Effector memory CD8-positive, alpha-beta T cell (primary cell): ENCODE measurements at regions not wholly inside any gene's neighbourhood (a gene's known extent, or its start where the extent isn't known, plus 50 kb on each side); places are given as distances from the start of the nearest gene placed in this dataset.
"Not testable (repeated sequence)": the region's sequence is repeated elsewhere in the genome, so short reads cannot be mapped to it uniquely, and the experiment has no call there.

Experiments used
- ATAC-seq: fragments of 150-1000 bp; cut with Tn5 transposase; replicated peaks from 2 replicates; pipeline ENCODE4 v1.10.0; 2021; ENCODE audit warnings: mild to moderate bottlenecking, moderate library complexity
- DNase-seq, 3 experiments: peaks; one replicate each; pipeline ENCODE4 v3.0.0; 2021
- H3K27ac Mint-ChIP-seq, 2 donors: one replicate each; pipeline ENCODE4 v1.8.0; 2022; ENCODE audit warnings: mild to moderate bottlenecking in 2 of 2, mixed read lengths in 2 of 2, moderate library complexity in 2 of 2
- H3K27me3 Mint-ChIP-seq, 2 donors: one replicate each; pipeline ENCODE4 v1.8.0; 2022; ENCODE audit warnings: mixed read lengths in 2 of 2
- H3K36me3 Mint-ChIP-seq: one replicate; pipeline ENCODE4 v1.8.0; 2022; ENCODE audit warnings: mild to moderate bottlenecking, moderate library complexity, mixed read lengths; ENCODE audit not compliant: insufficient read depth
- H3K4me1 Mint-ChIP-seq, 2 donors: one replicate each; pipeline ENCODE4 v1.8.0; 2022; ENCODE audit warnings: low read depth in 2 of 2, mixed read lengths in 2 of 2
- H3K4me3 Mint-ChIP-seq, 2 donors: one replicate each; pipeline ENCODE4 v1.8.0; 2022; ENCODE audit warnings: mild to moderate bottlenecking in 2 of 2, mixed read lengths in 2 of 2, moderate library complexity in 2 of 2
- H3K9me3 Mint-ChIP-seq, 2 donors: one replicate each; pipeline ENCODE4 v1.8.0; 2022; ENCODE audit warnings: mixed read lengths in 2 of 2

DNA sequence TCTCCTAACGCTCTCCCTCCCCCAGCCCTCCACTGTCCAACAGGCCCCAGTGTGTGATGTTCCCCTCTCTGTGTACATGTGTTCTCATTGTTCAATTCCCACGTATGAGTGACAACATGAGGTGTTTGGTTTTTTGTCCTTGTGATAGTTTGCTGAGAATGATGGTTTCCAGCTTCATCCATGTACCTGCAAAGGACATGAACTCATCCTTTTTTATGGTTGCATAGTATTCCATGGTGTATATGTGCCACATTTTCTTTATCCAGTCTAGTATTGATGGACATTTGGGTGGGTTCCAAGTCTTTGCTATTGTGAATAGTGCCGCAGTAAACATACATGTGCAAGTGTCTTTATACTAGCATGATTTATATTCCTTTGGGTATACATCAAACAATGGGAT lies 347.4 kb downstream of the MAGEE1 start:
- DNase-seq, H3K9me3 Mint-ChIP-seq, H3K4me1 Mint-ChIP-seq, H3K4me3 Mint-ChIP-seq, ATAC-seq, H3K27ac Mint-ChIP-seq, H3K36me3 Mint-ChIP-seq, H3K27me3 Mint-ChIP-seq: not testable (repeated sequence)

- no peak for DNase-seq
- no peak overlapping the region for H3K4me3 Mint-ChIP-seq
Measured at GRCh38 chrX:76796311-76796710, 368.8 kb downstream of the MAGEE1 start.

GRCh38 chrX:76802708-76803107 lies 375.2 kb downstream of the MAGEE1 start:
- no peak overlapping the region for H3K4me3 Mint-ChIP-seq
- H3K4me1 Mint-ChIP-seq = no peaks in the 10 kb centered on the region
- no peaks in the 10 kb centered on the region for H3K27me3 Mint-ChIP-seq
- no peaks in the 10 kb centered on the region for H3K9me3 Mint-ChIP-seq
- DNase-seq = no peak
- no peak overlapping the region for H3K27ac Mint-ChIP-seq
- H3K36me3 Mint-ChIP-seq = no peaks in the 10 kb centered on the region
- no peak for ATAC-seq

More at GRCh38 chrX:76796311-76796710, 368.8 kb downstream of the MAGEE1 start:
- no peak for ATAC-seq
- Mint-ChIP-seq H3K36me3 (no peaks in the 10 kb centered on the region), H3K9me3 (no peaks in the 10 kb centered on the region), H3K4me1 (no peaks in the 10 kb centered on the region), H3K27me3 (no peaks in the 10 kb centered on the region), H3K27ac (no peak overlapping the region)

DNA sequence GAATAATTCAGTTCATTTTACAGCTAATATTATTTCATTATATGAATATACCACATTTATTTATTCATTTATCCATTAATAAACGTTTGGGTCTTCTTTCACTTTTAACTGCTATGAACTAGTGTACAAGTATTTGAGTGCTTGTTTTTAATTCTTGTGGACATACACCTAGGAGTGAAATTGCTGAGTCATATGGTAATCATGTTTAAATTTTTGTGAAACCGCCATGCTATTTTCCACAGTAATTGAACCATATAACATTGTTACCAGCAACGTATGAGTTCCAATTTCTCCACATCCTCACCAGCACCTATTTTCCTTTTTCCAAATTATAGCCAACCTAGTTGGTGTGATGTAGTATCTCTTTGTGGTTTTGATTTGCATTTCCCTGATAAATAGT lies 388.2 kb downstream of the MAGEE1 start:
- no peaks in the 10 kb centered on the region for H3K4me1 Mint-ChIP-seq
- ATAC-seq (no peak), DNase-seq (no peak)
- H3K27ac Mint-ChIP-seq = no peak overlapping the region
- H3K4me3 Mint-ChIP-seq = no peak overlapping the region
- H3K27me3 Mint-ChIP-seq = no peaks in the 10 kb centered on the region
- no peaks in the 10 kb centered on the region for H3K9me3 Mint-ChIP-seq
- no peaks in the 10 kb centered on the region for H3K36me3 Mint-ChIP-seq

- H3K9me3 Mint-ChIP-seq, H3K27me3 Mint-ChIP-seq, ATAC-seq, H3K36me3 Mint-ChIP-seq, H3K4me1 Mint-ChIP-seq, H3K4me3 Mint-ChIP-seq, DNase-seq, H3K27ac Mint-ChIP-seq: not testable (repeated sequence)
Measured at GRCh38 chrX:76817279-76817678, 389.8 kb downstream of the MAGEE1 start.

- Mint-ChIP-seq H3K9me3 (no peaks in the 10 kb centered on the region), H3K36me3 (no peaks in the 10 kb centered on the region), H3K27me3 (no peaks in the 10 kb centered on the region), H3K4me3 (no peak overlapping the region), H3K4me1 (no peaks in the 10 kb centered on the region), H3K27ac (no peak overlapping the region)
- no peak for ATAC-seq
- DNase-seq = no peak
Measured at GRCh38 chrX:76821276-76821675, 393.8 kb downstream of the MAGEE1 start.

DNA sequence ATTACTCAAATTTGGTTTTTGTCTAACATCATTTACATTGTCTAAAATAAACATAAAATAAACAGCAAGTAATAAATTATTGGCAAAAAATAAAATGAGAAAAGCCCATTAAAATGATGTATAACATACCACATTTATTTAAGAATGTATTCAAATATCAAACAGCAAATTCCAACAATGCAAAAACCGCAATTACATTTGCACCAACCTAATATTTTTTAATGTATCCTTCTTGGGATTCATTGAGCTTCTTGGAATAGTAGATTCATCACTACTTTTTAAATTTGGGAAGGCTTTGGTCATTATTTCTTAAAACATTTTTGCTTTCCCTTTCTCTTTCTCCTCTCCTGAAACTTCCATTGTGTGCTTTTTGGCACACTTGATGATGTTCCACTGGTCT lies 400.2 kb downstream of the MAGEE1 start:
- Mint-ChIP-seq H3K4me1 (no peaks in the 10 kb centered on the region), H3K4me3 (no peak overlapping the region), H3K9me3 (no peaks in the 10 kb centered on the region), H3K36me3 (no peaks in the 10 kb centered on the region), H3K27ac (no peak overlapping the region), H3K27me3 (no peaks in the 10 kb centered on the region)
- no peak for DNase-seq
- no peak for ATAC-seq

DNA sequence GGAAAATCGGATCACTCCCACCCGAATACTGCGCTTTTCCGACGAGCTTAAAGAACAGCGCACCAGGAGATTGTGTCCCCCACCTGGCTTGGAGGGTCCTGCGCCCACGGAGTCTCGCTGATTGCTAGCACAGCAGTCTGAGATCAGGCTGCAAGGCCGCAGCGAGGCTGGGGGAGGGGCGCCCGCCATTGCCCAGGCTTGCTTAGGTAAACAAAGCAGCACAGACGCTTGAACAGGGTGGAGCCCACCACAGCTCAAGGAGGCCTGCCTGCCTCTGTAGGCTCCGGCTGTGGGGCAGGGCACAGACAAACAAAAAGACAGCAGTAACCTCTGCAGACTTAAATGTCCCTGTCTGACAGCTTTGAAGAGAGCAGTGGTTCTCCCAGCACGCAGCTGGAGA lies 413.4 kb downstream of the MAGEE1 start:
- H3K9me3 Mint-ChIP-seq, ATAC-seq, H3K4me1 Mint-ChIP-seq, H3K27ac Mint-ChIP-seq, H3K27me3 Mint-ChIP-seq, H3K4me3 Mint-ChIP-seq, DNase-seq, H3K36me3 Mint-ChIP-seq: not testable (repeated sequence)

- H3K9me3 Mint-ChIP-seq = no peaks in the 10 kb centered on the region
- no peaks in the 10 kb centered on the region for H3K36me3 Mint-ChIP-seq
Measured at GRCh38 chrX:76850851-76851250, 423.3 kb downstream of the MAGEE1 start.

DNA sequence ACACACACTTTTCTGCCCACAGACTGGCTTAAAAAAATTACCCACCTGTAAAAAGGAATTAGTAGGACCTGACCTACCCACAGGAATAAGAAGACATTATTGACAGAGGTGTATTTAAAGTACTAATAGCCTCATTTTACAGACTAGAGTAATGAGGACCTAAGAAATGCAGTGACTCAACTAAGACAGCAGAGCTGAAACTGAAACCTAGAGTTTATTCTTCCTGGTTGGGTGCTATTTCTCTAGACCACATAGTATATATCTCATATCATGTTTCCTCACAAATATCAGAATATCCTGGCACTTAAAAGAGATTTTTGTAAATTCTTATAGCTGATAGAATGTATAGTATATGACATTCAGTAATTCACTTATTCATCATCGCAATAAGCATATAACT lies 435.0 kb downstream of the MAGEE1 start:
- Mint-ChIP-seq H3K27ac (no peak overlapping the region), H3K27me3 (no peaks in the 10 kb centered on the region), H3K36me3 (no peaks in the 10 kb centered on the region), H3K4me3 (no peak overlapping the region), H3K4me1 (no peaks in the 10 kb centered on the region), H3K9me3 (no peaks in the 10 kb centered on the region)
- DNase-seq (no peak), ATAC-seq (no peak)

More at GRCh38 chrX:76850851-76851250, 423.3 kb downstream of the MAGEE1 start:
- Mint-ChIP-seq H3K4me1 (no peaks in the 10 kb centered on the region), H3K27ac (no peak overlapping the region), H3K27me3 (no peaks in the 10 kb centered on the region), H3K4me3 (no peak overlapping the region)
- no peak for ATAC-seq
- DNase-seq = no peak

DNA sequence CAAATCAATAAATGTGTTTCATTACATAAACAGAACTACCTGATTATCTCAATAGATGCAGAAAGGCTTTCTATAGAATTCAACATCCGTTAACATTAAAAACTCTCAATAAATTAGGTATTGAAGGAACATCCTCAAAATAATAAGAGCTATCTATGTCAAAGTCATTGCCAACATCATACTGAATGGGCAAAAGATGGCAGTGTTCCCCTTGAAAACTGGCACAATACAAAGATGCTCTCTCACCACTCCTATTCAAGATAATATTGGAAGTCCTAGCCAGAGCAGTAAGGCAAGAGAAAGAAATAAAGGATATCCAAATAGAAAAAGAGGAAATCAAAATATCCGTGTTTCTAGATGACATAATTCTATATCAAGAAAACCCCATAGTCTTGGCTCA lies 466.4 kb downstream of the MAGEE1 start:
- Mint-ChIP-seq H3K27me3 (no peaks in the 10 kb centered on the region), H3K27ac (no peak overlapping the region), H3K36me3 (no peaks in the 10 kb centered on the region)

GRCh38 chrX:76915836-76916235 lies 488.3 kb downstream of the MAGEE1 start:
- Mint-ChIP-seq H3K27me3 (no peaks in the 10 kb centered on the region), H3K9me3 (peaks cover 0 to 3% of the 10 kb centered on the region in 2 donors), H3K4me1 (no peaks in the 10 kb centered on the region), H3K36me3 (no peaks in the 10 kb centered on the region), H3K4me3 (no peak overlapping the region), H3K27ac (no peak overlapping the region)
- ATAC-seq (no peak), DNase-seq (no peak)

More for the DNA sequence above, 466.4 kb downstream of the MAGEE1 start:
- Mint-ChIP-seq H3K4me1 (no peaks in the 10 kb centered on the region), H3K9me3 (peaks cover 2 to 5% of the 10 kb centered on the region in 2 donors), H3K4me3 (no peak overlapping the region)
- ATAC-seq (no peak), DNase-seq (no peak)

DNA sequence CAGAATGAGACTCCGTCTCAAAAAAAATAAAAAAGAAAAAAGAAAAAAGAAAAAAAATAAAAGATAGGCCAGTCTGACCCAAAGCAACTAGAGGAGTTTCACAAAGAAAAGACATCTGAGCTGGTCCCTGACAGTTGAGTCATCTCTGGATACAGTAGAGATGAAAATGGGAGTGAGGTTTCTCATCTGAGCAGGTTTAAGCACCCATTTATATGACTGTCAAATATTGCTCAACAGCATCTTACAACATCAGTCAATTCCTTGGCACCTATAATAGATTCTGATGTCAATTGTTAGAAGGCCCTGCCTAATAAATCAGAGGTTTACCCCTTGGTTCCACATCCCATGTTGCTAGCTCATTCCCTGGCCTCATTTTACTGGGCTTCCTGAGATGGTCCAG lies 490.5 kb downstream of the MAGEE1 start:
- Mint-ChIP-seq H3K4me3 (no peak overlapping the region), H3K36me3 (no peaks in the 10 kb centered on the region), H3K27ac (no peak overlapping the region), H3K4me1 (no peaks in the 10 kb centered on the region), H3K27me3 (no peaks in the 10 kb centered on the region), H3K9me3 (no peaks in the 10 kb centered on the region)
- DNase-seq (no peak), ATAC-seq (no peak)

- no peak overlapping the region for H3K27ac Mint-ChIP-seq
- H3K4me1 Mint-ChIP-seq = no peaks in the 10 kb centered on the region
- DNase-seq = no peak
- H3K9me3 Mint-ChIP-seq = no peaks in the 10 kb centered on the region
- H3K36me3 Mint-ChIP-seq = no peaks in the 10 kb centered on the region
- H3K4me3 Mint-ChIP-seq = no peak overlapping the region
- H3K27me3 Mint-ChIP-seq = no peaks in the 10 kb centered on the region
- no peak for ATAC-seq
Measured at GRCh38 chrX:76919761-76920160, 492.3 kb downstream of the MAGEE1 start.

DNA sequence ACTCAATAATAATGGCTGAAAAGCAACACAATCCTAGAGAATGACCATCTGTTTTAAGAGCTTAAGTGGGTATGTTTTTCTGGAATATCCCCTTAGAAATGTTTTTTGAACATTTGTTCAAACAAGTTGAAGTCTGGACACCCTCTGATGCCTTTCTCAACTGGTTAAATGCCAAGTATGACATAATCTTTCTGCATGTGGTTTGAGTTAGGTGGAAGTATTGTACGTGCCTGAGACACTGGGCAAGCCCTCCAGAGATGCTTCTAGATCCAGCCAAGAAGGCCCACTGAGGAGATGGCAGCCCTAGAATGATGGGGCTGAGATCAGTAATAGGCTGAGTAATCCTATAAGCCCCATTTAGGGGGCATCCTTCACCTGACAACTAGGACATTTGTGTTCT lies 493.1 kb downstream of the MAGEE1 start:
- Mint-ChIP-seq H3K36me3 (no peaks in the 10 kb centered on the region), H3K27me3 (no peaks in the 10 kb centered on the region), H3K27ac (no peak overlapping the region), H3K4me3 (no peak overlapping the region), H3K9me3 (no peaks in the 10 kb centered on the region), H3K4me1 (no peaks in the 10 kb centered on the region)
- ATAC-seq = no peak
- DNase-seq = no peak
